ENCODE measurements at regions not wholly inside any gene's neighbourhood (a gene's known extent, or its start where the extent isn't known, plus 50 kb on each side); places are given as distances from the start of the nearest gene placed in this dataset.
A peak's percentile ranks its signal among the peaks of the same experiment; 100 is the strongest.

DNA sequence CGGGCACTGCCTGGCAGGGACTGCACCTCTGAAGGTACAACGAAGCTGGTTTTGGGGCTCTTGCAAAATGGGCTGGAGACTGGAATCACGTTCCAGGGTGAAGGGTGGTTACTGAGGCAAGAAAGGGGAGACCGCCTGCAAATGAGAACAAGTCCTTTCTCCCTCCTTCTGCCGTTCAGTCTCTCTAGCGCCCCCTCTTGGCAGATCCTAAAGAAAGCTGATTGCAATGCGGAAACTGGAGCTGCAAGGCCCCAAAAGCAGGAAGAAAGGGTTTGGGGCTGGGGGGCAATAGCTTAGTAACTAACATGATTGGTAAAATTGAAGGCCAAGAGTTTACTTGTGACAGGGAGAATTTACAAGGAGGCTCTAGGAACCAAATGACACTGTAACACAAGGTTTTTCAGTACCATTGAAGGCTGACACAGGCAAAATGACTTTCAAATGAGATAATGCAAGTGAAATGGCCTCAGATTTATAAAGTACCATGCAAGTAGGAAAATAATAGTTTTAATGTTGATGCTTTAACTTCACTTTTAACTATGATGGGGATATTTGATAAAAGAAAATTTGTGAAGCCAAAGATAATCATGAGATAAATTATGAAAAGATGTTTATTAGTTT is 222.7 kb upstream of the HAND2 start:
- Histone ChIP-seq H3K4me1 (no peaks in the 10 kb centered on the region), H3K27ac (no peak overlapping the region), H3K27me3 (no peaks in the 10 kb centered on the region), H3K9me3 (no peaks in the 10 kb centered on the region), H3K36me3 (no peaks in the 10 kb centered on the region), H3K4me3 (no peak overlapping the region)
- intact Hi-C loops (cut with DNase I): no loop called here
- TF ChIP-seq, protein P1, sequence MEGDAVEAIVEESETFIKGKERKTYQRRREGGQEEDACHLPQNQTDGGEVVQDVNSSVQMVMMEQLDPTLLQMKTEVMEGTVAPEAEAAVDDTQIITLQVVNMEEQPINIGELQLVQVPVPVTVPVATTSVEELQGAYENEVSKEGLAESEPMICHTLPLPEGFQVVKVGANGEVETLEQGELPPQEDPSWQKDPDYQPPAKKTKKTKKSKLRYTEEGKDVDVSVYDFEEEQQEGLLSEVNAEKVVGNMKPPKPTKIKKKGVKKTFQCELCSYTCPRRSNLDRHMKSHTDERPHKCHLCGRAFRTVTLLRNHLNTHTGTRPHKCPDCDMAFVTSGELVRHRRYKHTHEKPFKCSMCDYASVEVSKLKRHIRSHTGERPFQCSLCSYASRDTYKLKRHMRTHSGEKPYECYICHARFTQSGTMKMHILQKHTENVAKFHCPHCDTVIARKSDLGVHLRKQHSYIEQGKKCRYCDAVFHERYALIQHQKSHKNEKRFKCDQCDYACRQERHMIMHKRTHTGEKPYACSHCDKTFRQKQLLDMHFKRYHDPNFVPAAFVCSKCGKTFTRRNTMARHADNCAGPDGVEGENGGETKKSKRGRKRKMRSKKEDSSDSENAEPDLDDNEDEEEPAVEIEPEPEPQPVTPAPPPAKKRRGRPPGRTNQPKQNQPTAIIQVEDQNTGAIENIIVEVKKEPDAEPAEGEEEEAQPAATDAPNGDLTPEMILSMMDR (IDR thresholded peaks at IDR 0.05): peak; percentile 29
- DNase-seq: no peak
- no peak for ATAC-seq

DNA sequence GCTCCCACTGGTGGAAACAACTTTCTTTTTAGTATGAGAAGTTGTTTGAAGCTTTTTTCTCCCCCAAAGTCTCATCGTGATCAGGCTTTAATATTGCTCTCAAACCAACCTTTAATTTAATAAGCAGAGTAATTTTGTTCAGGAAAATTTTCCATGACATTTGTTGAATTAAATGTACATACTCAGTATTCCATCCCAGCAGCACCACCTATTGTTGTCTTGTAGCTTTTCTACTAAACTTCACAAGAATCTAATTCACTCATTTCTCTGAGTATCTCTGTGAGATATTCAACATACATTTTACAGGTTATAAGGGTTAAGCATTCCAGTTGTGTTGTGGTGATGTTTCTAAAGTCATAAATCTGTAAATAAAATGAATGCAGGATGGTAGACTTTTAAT is 218.3 kb upstream of the HAND2 start:
- intact Hi-C loops (cut with DNase I): no loop called here

GRCh38 chr4:173747537-173748257 is 217.7 kb upstream of the HAND2 start:
- TF ChIP-seq, protein P1 (IDR thresholded peaks at IDR 0.05): no peak
- Histone ChIP-seq H3K4me3 (no peak overlapping the region), H3K4me1 (no peaks in the 10 kb centered on the region), H3K36me3 (no peaks in the 10 kb centered on the region), H3K27me3 (no peaks in the 10 kb centered on the region), H3K9me3 (no peaks in the 10 kb centered on the region), H3K27ac (no peak overlapping the region)
- intact Hi-C loops (cut with DNase I): no loop called here
- no peak for DNase-seq
- no peak for ATAC-seq

More for the DNA sequence above, 218.3 kb upstream of the HAND2 start:
- Histone ChIP-seq H3K4me3 (no peak overlapping the region), H3K27ac (no peak overlapping the region), H3K9me3 (no peaks in the 10 kb centered on the region), H3K36me3 (no peaks in the 10 kb centered on the region), H3K27me3 (no peaks in the 10 kb centered on the region), H3K4me1 (no peaks in the 10 kb centered on the region)
- ATAC-seq: no peak
- TF ChIP-seq, protein P1 (IDR thresholded peaks at IDR 0.05): no peak
- DNase-seq: no peak

DNA sequence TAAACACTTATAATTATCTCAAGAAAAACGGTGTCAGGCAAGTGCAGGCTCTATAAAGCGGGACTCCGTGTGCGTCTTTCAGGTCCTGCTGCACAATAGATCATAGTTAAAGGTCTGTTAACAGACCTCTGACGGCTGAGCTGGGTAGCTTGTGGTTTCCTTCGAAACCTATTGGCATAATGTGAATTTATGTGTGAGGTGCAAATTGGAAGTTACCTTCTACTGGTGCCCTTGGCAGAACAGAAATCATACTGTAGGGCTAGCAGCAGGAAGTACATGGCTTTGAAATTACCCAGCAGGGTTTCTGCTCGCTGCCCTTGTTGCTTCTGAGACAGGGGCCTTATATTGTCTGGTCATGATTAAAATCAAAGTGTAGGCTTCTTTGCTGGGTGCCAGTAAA is 216.4 kb upstream of the HAND2 start:
- Histone ChIP-seq H3K4me1 (no peaks in the 10 kb centered on the region), H3K9me3 (no peaks in the 10 kb centered on the region), H3K36me3 (no peaks in the 10 kb centered on the region), H3K4me3 (no peak overlapping the region), H3K27ac (no peak overlapping the region), H3K27me3 (no peaks in the 10 kb centered on the region)
- intact Hi-C loops (cut with DNase I): no loop called here
- no peak for ATAC-seq
- DNase-seq: no peak
- TF ChIP-seq, protein P1 (IDR thresholded peaks at IDR 0.05): no peak

DNA sequence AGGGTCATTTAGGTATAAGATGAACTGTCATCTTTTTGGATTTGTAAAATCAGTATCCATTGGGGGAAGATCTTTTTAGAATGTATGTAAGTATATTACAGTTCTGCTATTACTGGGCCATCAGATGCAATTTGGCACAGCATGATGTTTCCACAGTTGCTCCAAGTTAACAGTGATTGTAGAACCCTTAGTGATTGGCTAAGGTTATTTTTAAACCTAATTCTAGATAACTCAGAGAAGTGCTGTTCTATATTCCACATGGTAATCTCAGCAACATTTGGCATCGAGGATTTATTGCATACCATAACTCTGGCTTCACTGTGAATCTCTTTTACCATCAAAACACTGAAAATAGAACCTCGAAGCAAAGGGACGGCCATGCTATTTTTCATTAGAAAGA is 215.7 kb upstream of the HAND2 start:
- Histone ChIP-seq H3K27me3 (no peaks in the 10 kb centered on the region), H3K4me1 (no peaks in the 10 kb centered on the region), H3K27ac (no peak overlapping the region), H3K4me3 (no peak overlapping the region), H3K9me3 (no peaks in the 10 kb centered on the region), H3K36me3 (no peaks in the 10 kb centered on the region)
- intact Hi-C loops (cut with DNase I): no loop called here
- TF ChIP-seq, protein P1 (IDR thresholded peaks at IDR 0.05): no peak
- DNase-seq (no peak), ATAC-seq (no peak)
